Activated naive CD4-positive, alpha-beta T cell treated with anti-CD3 and anti-CD28 coated beads, Interleukin-2, amount 50 U/mL, for 72 hours (primary cell): ENCODE measurements at regions not wholly inside any gene's neighbourhood (a gene's known extent, or its start where the extent isn't known, plus 50 kb on each side); places are given as distances from the start of the nearest gene placed in this dataset.
"Not testable (repeated sequence)": the region's sequence is repeated elsewhere in the genome, so short reads cannot be mapped to it uniquely, and the experiment has no call there.

Experiments used
- ATAC-seq, 2 donors: fragments of 150-1000 bp; cut with Tn5 transposase; 2 replicates each; pipeline ENCODE4 v1.10.0; 2021; ENCODE audit warnings: mild to moderate bottlenecking in 2 of 2, moderate library complexity in 2 of 2
- DNase-seq, 2 donors: peaks; one replicate each; pipeline ENCODE4 v3.0.0; 2021 to 2022; ENCODE audit warnings: low spot score in 2 of 2
- H3K27ac Mint-ChIP-seq, 2 donors: one replicate each; pipeline ENCODE4 v1.8.0; 2022; ENCODE audit warnings: mild to moderate bottlenecking in 2 of 2, mixed read lengths in 2 of 2
- H3K36me3 Mint-ChIP-seq, 2 donors: one replicate each; pipeline ENCODE4 v1.8.0; 2022; ENCODE audit warnings: mixed read lengths in 2 of 2
- H3K9me3 Mint-ChIP-seq, 2 donors: one replicate each; pipeline ENCODE4 v1.8.0; 2022; ENCODE audit warnings: mixed read lengths in 2 of 2

DNA sequence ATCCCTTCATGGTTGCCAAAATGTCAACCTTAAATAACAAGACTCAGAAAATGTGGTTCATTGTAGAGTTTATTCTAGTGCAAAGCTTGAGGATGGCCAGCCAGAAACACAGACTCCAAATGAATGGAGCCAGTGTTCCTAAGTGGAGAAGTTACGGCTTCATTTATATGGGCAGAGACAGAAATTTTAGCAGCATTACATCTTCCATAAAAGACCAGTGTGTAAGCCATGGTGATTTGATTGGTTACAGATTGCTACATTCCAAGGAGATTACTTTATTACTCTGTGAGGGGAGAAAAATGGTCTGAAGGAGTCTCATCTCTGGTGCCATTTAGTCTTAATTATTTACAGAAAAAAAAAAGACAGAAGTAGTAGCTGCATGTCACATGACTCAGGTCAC lies 97.8 kb downstream of the OTOR start:
- Mint-ChIP-seq H3K9me3 (no peaks in the 10 kb centered on the region), H3K36me3 (no peaks in the 10 kb centered on the region), H3K27ac (no peak overlapping the region)
- ATAC-seq (no peak), DNase-seq (no peak)

DNA sequence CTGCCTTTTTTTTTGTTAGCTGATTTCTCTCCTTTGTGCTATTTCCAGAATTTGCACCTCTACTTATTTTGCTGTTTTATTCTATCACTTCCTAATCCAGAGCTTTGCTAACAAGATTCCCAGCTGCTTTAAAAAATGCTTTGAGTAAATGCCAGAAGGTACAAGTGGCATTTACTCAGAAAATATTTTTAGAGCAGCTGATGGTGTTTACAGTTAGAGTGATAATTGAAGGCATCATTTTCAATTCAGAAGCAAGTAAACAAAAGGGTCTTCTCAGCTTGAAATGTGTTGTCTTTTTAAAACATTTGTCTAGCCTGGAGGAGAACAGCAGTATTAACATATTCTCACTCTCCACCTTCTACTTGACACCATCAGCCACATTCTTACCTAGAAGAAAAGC lies 99.9 kb downstream of the OTOR start:
- Mint-ChIP-seq H3K27ac (no peak overlapping the region), H3K9me3 (peaks cover 0 to 6% of the 10 kb centered on the region in 2 donors), H3K36me3 (no peaks in the 10 kb centered on the region)
- ATAC-seq (no peak), DNase-seq (no peak)

DNA sequence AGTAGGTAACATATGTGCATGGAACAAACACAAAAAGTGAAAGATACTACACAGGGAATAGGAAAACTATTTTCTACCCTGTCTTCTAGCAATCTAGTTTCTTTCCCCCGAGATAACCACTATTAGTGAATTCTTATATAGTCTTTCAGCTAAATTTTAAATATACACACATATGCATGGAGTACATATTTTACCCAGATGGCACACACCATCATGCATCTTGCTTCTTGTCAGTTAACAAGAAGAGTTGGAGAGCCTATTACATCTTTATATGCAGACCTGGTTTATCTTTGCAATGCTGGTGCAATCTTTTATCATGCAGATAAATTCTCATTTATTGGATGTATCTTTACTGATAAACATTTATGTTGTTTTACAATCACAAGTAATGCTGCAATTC lies 100.4 kb downstream of the OTOR start:
- Mint-ChIP-seq H3K9me3 (peaks cover 0 to 9% of the 10 kb centered on the region in 2 donors), H3K36me3 (no peaks in the 10 kb centered on the region), H3K27ac (no peak overlapping the region)
- no peak for DNase-seq
- no peak for ATAC-seq

DNA sequence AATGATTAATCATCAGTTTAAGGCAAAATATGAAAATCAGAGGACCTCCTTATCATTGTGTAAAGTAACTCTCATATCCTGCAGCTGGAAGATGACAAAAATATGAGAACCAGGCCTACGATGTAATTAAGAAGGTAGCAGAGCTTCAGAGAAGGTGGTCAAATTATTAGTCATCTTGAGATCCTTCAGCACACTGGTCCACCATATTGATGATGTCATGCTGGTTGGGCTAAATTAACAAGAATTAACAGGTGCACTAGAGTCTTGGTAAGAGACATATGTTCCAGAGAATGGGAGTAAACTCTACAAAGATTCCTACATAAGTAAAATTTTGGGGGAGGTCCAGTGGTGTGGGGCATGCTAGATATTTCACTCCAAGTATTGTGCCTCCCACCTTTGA lies 112.8 kb downstream of the OTOR start:
- DNase-seq (no peak), ATAC-seq (no peak)
- Mint-ChIP-seq H3K9me3 (peaks cover 7 to 9% of the 10 kb centered on the region in 2 donors), H3K27ac (no peak overlapping the region), H3K36me3 (peaks cover 0 to 6% of the 10 kb centered on the region in 2 donors)

DNA sequence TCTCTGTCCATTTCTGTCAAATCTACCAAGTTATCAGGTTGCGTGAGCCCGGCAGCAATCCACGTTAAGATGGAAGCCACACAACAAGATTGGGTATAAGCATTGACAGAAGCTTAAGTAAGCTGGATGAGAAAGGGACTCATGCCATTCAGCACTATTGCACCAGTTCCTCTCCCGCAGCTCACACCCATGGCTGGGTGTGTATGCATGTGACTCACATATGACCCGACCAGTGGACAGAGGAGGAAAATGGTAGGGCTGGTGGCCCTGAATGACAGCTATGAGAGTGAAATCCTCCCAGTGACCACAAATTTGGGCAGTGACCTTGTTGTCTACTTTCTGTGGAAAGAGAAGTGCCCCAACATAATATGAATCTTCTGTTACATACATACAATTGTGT lies 113.5 kb downstream of the OTOR start:
- H3K9me3 Mint-ChIP-seq, result peaks cover 7 to 9% of the 10 kb centered on the region in 2 donors
- H3K27ac Mint-ChIP-seq, result no peak overlapping the region
- DNase-seq (no peak), ATAC-seq (no peak)
- H3K36me3 Mint-ChIP-seq, result peaks cover 0 to 6% of the 10 kb centered on the region in 2 donors

DNA sequence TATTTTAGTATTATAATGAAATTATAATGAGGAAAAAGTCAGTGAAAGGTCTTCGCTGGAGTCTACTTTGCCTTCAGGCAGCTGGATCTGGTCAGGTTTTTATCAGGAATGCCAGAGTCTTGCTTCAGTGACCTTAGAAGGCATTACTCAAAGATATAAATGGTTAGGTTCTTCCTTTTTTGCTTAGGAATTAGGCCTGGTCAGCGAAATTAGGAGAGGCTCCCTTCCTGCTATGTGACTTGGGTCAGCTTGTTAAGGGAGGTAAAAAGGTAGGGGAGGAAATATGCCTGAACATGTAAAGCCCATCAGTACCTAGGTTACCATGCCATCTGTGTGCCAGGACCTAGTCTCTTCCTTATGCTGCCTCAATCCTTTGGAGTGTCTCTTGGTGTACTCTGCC lies 115.1 kb downstream of the OTOR start:
- no peak for DNase-seq
- H3K36me3 Mint-ChIP-seq, result no peaks in the 10 kb centered on the region
- no peak overlapping the region for H3K27ac Mint-ChIP-seq
- H3K9me3 Mint-ChIP-seq, result peaks cover 4 to 7% of the 10 kb centered on the region in 2 donors
- no peak for ATAC-seq

DNA sequence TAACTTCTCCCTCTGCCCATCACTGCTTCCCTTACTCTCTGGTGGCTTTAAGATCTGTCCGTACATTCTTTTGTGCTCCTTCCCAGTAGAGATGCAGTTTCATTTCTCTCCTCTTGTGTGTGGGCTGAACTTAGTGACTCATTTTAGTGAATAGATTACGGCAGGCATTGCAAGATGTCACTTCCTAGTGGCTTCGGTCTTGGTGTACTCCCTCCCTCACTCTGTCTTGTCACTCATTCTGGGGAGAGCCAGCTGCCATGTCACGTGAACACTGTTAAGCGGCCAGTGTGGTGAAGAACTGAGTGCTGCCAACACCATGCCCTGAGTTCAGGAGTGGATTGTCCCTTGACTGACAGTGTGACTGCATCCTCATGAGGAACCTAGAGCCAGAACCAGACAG lies 115.9 kb downstream of the OTOR start:
- ATAC-seq (no peak), DNase-seq (no peak)
- no peaks in the 10 kb centered on the region for H3K36me3 Mint-ChIP-seq
- peaks cover 4 to 7% of the 10 kb centered on the region in 2 donors for H3K9me3 Mint-ChIP-seq
- no peak overlapping the region for H3K27ac Mint-ChIP-seq

DNA sequence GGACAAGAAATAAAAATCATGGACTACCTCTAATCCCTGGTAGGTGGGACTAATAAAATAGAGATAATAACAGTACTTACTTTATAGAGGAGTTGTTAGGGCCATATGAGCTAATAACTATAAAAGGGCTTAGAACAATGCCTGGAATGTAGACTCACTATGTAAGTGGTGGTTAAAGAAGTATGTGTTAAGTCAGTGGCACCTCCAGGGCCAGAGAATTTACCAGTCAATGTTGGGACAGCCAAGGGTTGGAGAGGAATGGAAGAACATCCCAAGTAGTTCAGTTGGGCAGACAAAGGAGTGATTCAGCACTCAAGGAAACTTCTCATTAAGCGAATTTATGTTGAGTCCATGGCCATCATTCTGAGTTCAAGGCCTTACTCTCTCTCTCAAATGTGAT lies 116.8 kb downstream of the OTOR start:
- no peaks in the 10 kb centered on the region for H3K36me3 Mint-ChIP-seq
- ATAC-seq, result no peak
- H3K9me3 Mint-ChIP-seq, result peaks cover 4 to 7% of the 10 kb centered on the region in 2 donors
- no peak for DNase-seq
- no peak overlapping the region for H3K27ac Mint-ChIP-seq

DNA sequence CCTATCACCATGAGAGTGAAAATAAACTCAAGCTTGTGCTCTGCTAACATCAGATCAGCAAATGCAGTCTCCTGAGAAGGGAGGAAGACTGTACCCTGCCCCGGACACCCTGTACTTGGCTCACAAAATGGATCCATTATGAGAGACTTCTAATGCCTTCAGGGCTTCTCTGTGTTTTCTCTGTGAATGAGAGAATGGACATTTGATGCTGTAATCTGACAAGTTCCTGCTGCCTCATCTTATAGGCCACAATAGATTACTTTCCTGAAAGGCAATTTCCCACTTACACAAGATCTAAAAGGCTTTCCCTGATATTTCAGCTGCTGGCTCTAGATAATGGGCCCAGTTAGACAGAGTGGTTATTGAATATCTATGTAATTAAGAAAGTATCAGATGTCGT lies 117.2 kb downstream of the OTOR start:
- no peak for DNase-seq
- H3K27ac Mint-ChIP-seq, result no peak overlapping the region
- peaks cover 4 to 7% of the 10 kb centered on the region in 2 donors for H3K9me3 Mint-ChIP-seq
- ATAC-seq, result no peak
- no peaks in the 10 kb centered on the region for H3K36me3 Mint-ChIP-seq

DNA sequence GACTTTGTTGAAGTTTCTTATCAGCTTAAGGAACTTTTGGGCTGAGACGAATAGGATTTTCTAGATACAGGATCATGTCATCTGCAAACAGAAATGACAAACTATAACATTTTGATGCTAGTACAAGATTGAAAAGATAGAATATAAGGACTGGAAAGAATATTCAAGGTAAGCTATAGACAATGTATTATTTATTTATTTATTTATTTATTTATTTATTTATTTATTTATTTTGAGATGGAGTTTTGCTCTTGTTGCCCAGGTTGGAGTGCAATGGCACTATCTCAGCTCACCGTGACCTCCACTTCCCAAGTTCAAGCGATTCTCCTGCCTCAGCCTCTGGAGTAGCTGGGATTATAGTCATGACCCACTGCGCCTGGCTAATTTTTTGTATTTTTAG lies 125.0 kb downstream of the OTOR start:
- H3K27ac Mint-ChIP-seq, ATAC-seq, H3K9me3 Mint-ChIP-seq, H3K36me3 Mint-ChIP-seq, DNase-seq: not testable (repeated sequence)

DNA sequence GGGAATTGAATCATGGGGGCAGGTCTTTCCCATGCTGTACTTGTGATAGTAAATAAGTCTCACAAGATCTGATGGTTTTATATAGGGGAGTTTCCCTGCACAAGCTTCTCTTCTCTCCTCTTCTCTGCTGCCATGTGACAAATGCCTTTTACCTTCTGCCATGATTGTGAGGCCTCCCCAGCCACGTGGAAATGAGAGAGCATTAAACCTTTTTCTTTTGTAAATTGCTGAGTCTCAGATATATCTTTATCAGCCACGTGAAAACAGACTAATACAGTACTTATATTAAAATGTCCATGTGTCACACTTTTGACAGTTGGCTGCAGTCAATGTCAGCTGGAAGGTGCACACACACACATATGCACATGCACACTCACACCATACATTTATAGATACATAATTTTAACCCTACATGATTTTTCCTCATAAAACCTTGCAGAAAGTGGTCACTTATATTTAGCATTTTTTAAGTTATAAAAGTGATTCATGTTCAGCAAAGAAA lies 128.9 kb downstream of the OTOR start:
- Mint-ChIP-seq H3K27ac (no peak overlapping the region), H3K9me3 (peaks cover 0 to 4% of the 10 kb centered on the region in 2 donors), H3K36me3 (no peaks in the 10 kb centered on the region)
- DNase-seq (no peak), ATAC-seq (no peak)

DNA sequence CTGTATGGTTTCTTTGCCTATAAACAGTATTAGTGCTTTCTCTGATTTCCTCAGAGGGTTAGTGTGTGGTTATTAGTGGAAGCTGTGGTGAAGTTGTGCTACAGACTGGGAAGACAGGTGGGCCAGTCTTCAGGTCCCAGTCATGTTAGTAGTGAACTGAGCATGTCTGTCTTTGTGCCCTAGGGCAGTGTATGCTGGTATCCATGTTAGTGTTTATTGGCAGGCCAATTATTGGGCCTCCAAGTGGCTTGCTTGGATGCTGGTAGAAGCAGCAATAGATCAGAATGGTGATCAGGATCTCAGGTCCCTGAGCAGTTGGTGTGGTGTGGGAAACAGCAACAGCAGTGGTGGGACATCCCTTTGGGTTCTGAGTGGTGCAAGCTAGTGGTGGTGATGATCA lies 137.6 kb downstream of the OTOR start:
- DNase-seq, result no peak
- peaks cover 5 to 10% of the 10 kb centered on the region in 2 donors for H3K9me3 Mint-ChIP-seq
- ATAC-seq, result no peak
- H3K27ac Mint-ChIP-seq, result no peak overlapping the region
- peaks cover 0 to 7% of the 10 kb centered on the region in 2 donors for H3K36me3 Mint-ChIP-seq

DNA sequence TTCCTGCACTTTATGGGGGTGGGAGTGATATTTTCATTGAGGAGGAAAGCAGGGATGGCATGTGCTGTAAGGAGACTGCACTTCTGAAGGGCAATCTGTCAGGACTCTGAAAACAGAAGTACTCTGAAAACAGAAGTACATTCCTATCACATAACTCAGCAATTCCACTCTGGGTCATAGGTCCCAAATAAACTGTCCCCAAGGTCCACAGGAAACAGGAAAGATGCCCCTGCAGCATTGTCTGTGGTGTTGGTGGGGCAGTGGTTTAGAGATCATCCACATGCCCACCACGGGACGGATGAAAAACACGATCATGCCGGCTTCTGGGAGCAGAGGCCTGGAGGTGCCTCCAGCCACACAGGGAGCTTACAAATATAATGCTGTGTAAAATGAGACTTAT lies 150.3 kb downstream of the OTOR start:
- no peak for DNase-seq
- Mint-ChIP-seq H3K36me3 (no peaks in the 10 kb centered on the region), H3K27ac (no peak overlapping the region), H3K9me3 (no peaks in the 10 kb centered on the region)
- no peak for ATAC-seq

DNA sequence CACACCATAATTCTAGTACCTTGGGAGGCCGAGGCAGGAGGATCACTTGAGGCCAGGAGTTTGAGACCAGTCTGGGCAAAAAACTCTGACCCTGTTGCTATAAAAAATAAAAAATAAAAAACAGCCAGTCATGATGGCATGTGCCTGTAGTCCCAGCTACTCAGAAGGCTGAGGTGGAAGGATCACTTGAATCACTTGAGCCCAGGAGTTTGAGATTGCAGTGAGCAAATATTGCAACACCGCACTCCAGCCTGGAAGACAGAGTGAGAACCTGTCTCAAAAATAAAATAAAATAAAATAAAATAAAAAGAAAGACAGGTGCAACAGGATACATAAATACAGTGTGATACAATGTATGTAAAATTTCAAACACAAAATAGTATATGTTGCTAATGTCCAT lies 154.5 kb downstream of the OTOR start:
- Mint-ChIP-seq H3K27ac (no peak overlapping the region), H3K36me3 (no peaks in the 10 kb centered on the region), H3K9me3 (peaks cover 0 to 2% of the 10 kb centered on the region in 2 donors)
- ATAC-seq, result no peak
- DNase-seq, result no peak

DNA sequence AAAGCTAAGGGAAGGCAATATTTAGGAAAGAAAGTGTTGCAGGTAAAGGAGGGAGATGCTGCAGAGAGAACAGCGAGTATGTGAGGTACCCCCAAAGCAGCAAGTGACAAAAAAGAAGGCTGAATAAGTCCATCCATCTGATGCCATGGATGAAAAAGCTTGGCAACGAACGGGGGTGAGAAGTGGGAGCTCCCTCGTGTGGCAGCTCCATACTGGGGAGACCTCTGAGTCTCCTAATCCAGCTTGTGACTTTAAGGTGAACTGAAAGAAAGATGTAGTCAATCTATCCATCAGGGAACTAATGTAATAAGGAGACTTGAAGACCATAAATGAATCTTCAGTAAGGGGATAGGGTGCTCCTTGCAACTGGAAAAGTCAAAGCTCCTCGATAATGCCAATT lies 156.6 kb downstream of the OTOR start:
- Mint-ChIP-seq H3K27ac (no peak overlapping the region), H3K36me3 (no peaks in the 10 kb centered on the region), H3K9me3 (peaks cover 3 to 5% of the 10 kb centered on the region in 2 donors)
- no peak for DNase-seq
- no peak for ATAC-seq

DNA sequence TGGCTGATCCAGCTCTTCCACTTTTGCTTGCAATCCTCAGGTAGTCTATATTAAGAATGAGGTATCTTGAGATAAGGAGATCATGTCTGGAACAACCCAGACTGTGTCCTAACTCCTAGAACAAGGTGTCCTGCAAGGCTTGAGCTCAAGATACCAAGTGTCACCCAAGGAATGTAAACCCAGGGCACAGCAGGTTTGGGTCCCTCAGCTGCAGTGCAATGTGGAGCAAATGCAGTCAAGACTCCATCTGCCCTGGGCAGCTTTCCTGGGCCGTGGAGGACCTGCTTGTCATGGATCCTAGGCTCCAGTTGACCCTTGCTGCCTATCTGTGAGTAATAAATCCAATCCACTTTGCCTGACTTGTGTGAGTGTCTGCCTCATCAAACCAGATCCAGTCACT lies 166.1 kb downstream of the OTOR start:
- no peak for DNase-seq

DNA sequence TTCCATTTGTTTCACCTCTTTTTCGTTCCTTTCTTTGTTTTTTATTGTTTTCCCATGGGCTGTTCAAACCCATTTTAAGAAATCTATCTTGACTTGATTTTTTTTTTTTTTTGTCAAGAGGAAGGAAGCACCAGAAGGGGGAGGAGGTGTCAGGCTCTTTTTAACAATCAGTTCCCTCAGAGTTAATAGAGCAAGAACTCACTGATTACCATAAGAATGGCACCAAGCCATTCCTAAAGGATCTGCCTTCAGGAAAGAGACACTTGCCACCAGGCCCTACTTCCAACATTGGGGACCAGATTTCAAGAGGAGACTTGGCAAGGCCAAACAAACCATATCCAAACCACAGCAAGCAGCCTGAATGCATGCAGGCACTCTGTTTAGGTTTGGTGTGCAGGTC lies 168.0 kb downstream of the OTOR start:
- H3K36me3 Mint-ChIP-seq, result peaks cover 0 to 6% of the 10 kb centered on the region in 2 donors
- ATAC-seq (no peak), DNase-seq (no peak)
- no peak overlapping the region for H3K27ac Mint-ChIP-seq
- peaks cover 3 to 16% of the 10 kb centered on the region in 2 donors for H3K9me3 Mint-ChIP-seq

More for the DNA sequence above, 166.1 kb downstream of the OTOR start:
- ATAC-seq, result no peak
- Mint-ChIP-seq H3K27ac (no peak overlapping the region), H3K9me3 (peaks cover 7 to 16% of the 10 kb centered on the region in 2 donors), H3K36me3 (peaks cover 0 to 6% of the 10 kb centered on the region in 2 donors)

DNA sequence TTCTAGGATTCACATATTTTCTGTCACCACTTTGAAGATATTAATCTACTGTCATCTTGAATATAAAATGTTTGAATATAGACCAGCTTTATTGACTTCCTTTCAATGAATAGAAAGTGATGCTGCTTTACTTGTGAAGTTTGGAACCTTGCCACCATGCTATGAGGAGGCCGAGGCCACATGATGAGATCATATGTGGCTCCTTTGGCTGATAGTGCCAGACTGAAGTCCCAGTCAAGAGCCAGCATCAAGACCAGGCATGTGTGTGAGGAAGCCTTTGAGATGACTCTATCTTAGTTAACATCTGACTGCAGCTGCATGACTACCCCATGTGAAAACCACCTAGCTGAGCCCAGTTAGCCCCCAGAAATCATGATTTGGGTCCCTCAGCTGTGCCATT lies 169.5 kb downstream of the OTOR start:
- Mint-ChIP-seq H3K9me3 (peaks cover 0 to 10% of the 10 kb centered on the region in 2 donors), H3K36me3 (peaks cover 0 to 6% of the 10 kb centered on the region in 2 donors)
- ATAC-seq, result no peak

DNA sequence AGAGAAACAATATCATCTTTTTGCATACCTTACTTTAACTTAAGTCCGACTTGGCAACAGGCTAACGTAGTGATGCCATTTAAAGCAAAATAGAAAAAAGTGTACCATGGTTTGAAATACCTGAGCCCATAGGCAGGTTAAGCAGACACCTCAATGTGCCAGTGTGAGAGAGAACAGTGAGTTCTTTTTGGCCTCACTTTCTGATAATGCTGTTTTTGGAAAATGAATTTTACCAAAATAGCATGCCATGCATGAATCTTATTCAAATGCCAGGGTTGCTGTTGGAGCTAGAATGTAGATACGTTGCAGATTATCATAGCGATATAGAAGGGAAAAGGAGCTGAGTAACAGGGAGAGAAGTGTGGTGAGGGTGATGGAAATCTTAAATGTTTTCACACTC lies 170.2 kb downstream of the OTOR start:
- DNase-seq, result no peak
- no peak for ATAC-seq
- Mint-ChIP-seq H3K9me3 (peaks cover 0 to 10% of the 10 kb centered on the region in 2 donors), H3K36me3 (peaks cover 0 to 6% of the 10 kb centered on the region in 2 donors), H3K27ac (no peak overlapping the region)

More for the DNA sequence above, 169.5 kb downstream of the OTOR start:
- DNase-seq, result no peak
- no peak overlapping the region for H3K27ac Mint-ChIP-seq
